H1 (cell line): ENCODE measurements at regions not wholly inside any gene's neighbourhood (a gene's known extent, or its start where the extent isn't known, plus 50 kb on each side); places are given as distances from the start of the nearest gene placed in this dataset.

ENCODE experiments used
- CTCF ChIA-PET: fragments of 300-600 bp; sonication (Branson Sonifier 250); formaldehyde crosslinking; loops from one replicate; lab custom pipeline; 2021; ENCODE audit not compliant: partially characterized antibody; lab: Charles Lee
- POLR2A ChIA-PET: fragments of 300-600 bp; sonication (Branson Sonifier 250); formaldehyde crosslinking; loops from one replicate; lab custom pipeline; 2021; ENCODE audit warnings: inconsistent platforms; ENCODE audit not compliant: partially characterized antibody; lab: Charles Lee
- DNase-seq, 2 experiments: peaks; one replicate each; pipeline versions ENCODE4 v3.0.0 to v3.0.0-alpha.2; 2010 to 2022; ENCODE audit warnings: low spot score in 2 of 2, low read depth in 1 of 2, mixed read lengths in 1 of 2
- FAIRE-seq: peaks from 2 replicates; lab custom pipeline; 2011; peaks lifted over from hg19 to GRCh38; lab: Jason Lieb, UNC
- H2AFZ ChIP-seq: 2 replicates; pipeline ENCODE4 v1.8.1; 2012; ENCODE audit warnings: low read length, inconsistent platforms
- H2AK5ac ChIP-seq: 2 replicates; pipeline ENCODE4 v1.6.1; 2013; ENCODE audit warnings: low read depth, low read length
- H2BK120ac ChIP-seq: replicated peaks from 2 replicates; pipeline ENCODE3; 2013; ENCODE audit warnings: low read depth, low read length, inconsistent platforms
- H2BK12ac ChIP-seq: 2 replicates; pipeline ENCODE4 v1.6.1; 2013; ENCODE audit warnings: low read depth, low read length
- H2BK15ac ChIP-seq: 2 replicates; pipeline ENCODE4 v1.6.1; 2013; ENCODE audit warnings: low read length
- H2BK20ac ChIP-seq: 2 replicates; pipeline ENCODE4 v1.6.1; 2013; ENCODE audit warnings: low read length
- H2BK5ac ChIP-seq: 2 replicates; pipeline ENCODE4 v1.6.1; 2013; ENCODE audit warnings: low read depth, low read length
- H3K14ac ChIP-seq: 2 replicates; pipeline ENCODE4 v1.6.1; 2013; ENCODE audit warnings: inconsistent platforms; ENCODE audit not compliant: insufficient read length
- H3K18ac ChIP-seq: 2 replicates; pipeline ENCODE4 v1.6.1; 2013; ENCODE audit warnings: low read length; ENCODE audit errors: extremely low read depth
- H3K23ac ChIP-seq: 2 replicates; pipeline ENCODE4 v1.6.1; 2013; ENCODE audit warnings: inconsistent platforms; ENCODE audit not compliant: insufficient read length
- H3K23me2 ChIP-seq: 2 replicates; pipeline ENCODE4 v1.6.1; 2013; ENCODE audit warnings: low read depth, low read length
- H3K27ac ChIP-seq: 2 replicates; pipeline ENCODE4 v1.6.1; 2011; ENCODE audit warnings: low read depth, low read length, inconsistent platforms
- H3K27me3 ChIP-seq, 4 experiments: replicated peaks in 1 of 4; 1 replicate in 1 of 4; 2 replicates in 3 of 4; pipeline versions ENCODE4 v1.6.1 to v1.8.1; 2011 to 2013; ENCODE audit warnings: low read length in 3 of 4, mild to moderate bottlenecking in 3 of 4, inconsistent platforms in 2 of 4, mixed read lengths in 2 of 4, moderate library complexity in 1 of 4; ENCODE audit not compliant: control insufficient read depth in 3 of 4, insufficient read depth in 3 of 4; ENCODE audit errors: extremely low read depth in 1 of 4
- H3K36me3 ChIP-seq, 4 experiments: 2 replicates each; pipeline versions ENCODE4 v1.6.1 to v1.8.1; 2011 to 2013; ENCODE audit warnings: mild to moderate bottlenecking in 4 of 4, low read length in 3 of 4, moderate library complexity in 2 of 4, control low read depth in 1 of 4, inconsistent platforms in 1 of 4; ENCODE audit not compliant: insufficient read depth in 4 of 4, control insufficient read depth in 2 of 4
- H3K4ac ChIP-seq: replicated peaks from 2 replicates; pipeline ENCODE3; 2013; ENCODE audit warnings: low read length, low read depth, mixed read lengths, inconsistent platforms; ENCODE audit not compliant: insufficient read length
- H3K4me1 ChIP-seq, 4 experiments: replicated peaks in 1 of 4; 1 replicate in 1 of 4; 2 replicates in 3 of 4; pipeline versions ENCODE4 v1.6.1 to v1.8.1; 2011 to 2013; ENCODE audit warnings: low read length in 3 of 4, inconsistent platforms in 2 of 4, mixed read lengths in 1 of 4; ENCODE audit not compliant: insufficient read depth in 4 of 4, control insufficient read depth in 3 of 4
- H3K4me2 ChIP-seq, 2 experiments: 2 replicates each; pipeline versions ENCODE4 v1.6.1 to v1.8.1; 2011 to 2013; ENCODE audit warnings: low read depth in 2 of 2, low read length in 2 of 2, control low read depth in 1 of 2, inconsistent platforms in 1 of 2, mild to moderate bottlenecking in 1 of 2; ENCODE audit not compliant: insufficient read depth in 1 of 2
- H3K4me3 ChIP-seq, 4 experiments: fragments of 200-600, 300-600 bp in 1 of 4; sonication (generic), shearing (Covaris generic), sonication (Bioruptor Twin) in 1 of 4; 2 replicates each; pipeline versions ENCODE4 v1.5.1 to v1.8.1; 2011 to 2016; ENCODE audit warnings: low read length in 4 of 4, low read depth in 3 of 4, control low read depth in 2 of 4, inconsistent platforms in 2 of 4, mild to moderate bottlenecking in 2 of 4, mixed read lengths in 1 of 4, moderate library complexity in 1 of 4; ENCODE audit not compliant: insufficient read depth in 2 of 4; ENCODE audit errors: extremely low read depth in 1 of 4
- H3K56ac ChIP-seq: replicated peaks from 2 replicates; pipeline ENCODE3; 2013; ENCODE audit warnings: low read depth, mild to moderate bottlenecking, mixed read lengths, low read length, inconsistent platforms; ENCODE audit not compliant: insufficient read length
- H3K79me1 ChIP-seq: 2 replicates; pipeline ENCODE4 v1.6.1; 2013; ENCODE audit warnings: low read depth, low read length, control low read depth
- H3K79me2 ChIP-seq, 2 experiments: 2 replicates each; pipeline versions ENCODE4 v1.6.1 to v1.8.1; 2012 to 2013; ENCODE audit warnings: low read length in 2 of 2, mild to moderate bottlenecking in 2 of 2, inconsistent platforms in 1 of 2; ENCODE audit not compliant: insufficient read depth in 2 of 2, control insufficient read depth in 1 of 2
- H3K9ac ChIP-seq, 4 experiments: replicated peaks in 1 of 4; 1 replicate in 1 of 4; 2 replicates in 3 of 4; pipeline versions ENCODE4 v1.6.1 to v1.8.1; 2011 to 2013; ENCODE audit warnings: low read depth in 3 of 4, low read length in 3 of 4, control low read depth in 2 of 4, mild to moderate bottlenecking in 2 of 4, moderate library complexity in 2 of 4, inconsistent platforms in 1 of 4; ENCODE audit errors: extremely low read depth in 1 of 4
- H3K9me3 ChIP-seq, 2 experiments: 2 replicates each; pipeline versions ENCODE4 v1.6.1 to v1.8.1; 2012 to 2013; ENCODE audit warnings: mild to moderate bottlenecking in 2 of 2, moderate library complexity in 2 of 2, control low read depth in 1 of 2, inconsistent platforms in 1 of 2, low read depth in 1 of 2, low read length in 1 of 2, mixed read lengths in 1 of 2; ENCODE audit not compliant: insufficient read depth in 2 of 2
- H4K20me1 ChIP-seq, 2 experiments: replicated peaks in 1 of 2; 2 replicates each; pipeline versions ENCODE3 to v1.8.1; 2011 to 2013; ENCODE audit warnings: inconsistent platforms in 2 of 2, low read length in 2 of 2, mild to moderate bottlenecking in 1 of 2; ENCODE audit not compliant: insufficient read depth in 2 of 2, control insufficient read depth in 1 of 2
- H4K5ac ChIP-seq: 2 replicates; pipeline ENCODE4 v1.6.1; 2013; ENCODE audit warnings: low read length, low read depth, mixed read lengths, inconsistent platforms; ENCODE audit not compliant: insufficient read length
- H4K8ac ChIP-seq: 2 replicates; pipeline ENCODE4 v1.8.0; 2013; ENCODE audit warnings: mild to moderate bottlenecking, moderate library complexity, low read length, inconsistent platforms; ENCODE audit not compliant: insufficient read depth; ENCODE audit errors: extremely low read depth
- H4K91ac ChIP-seq: replicated peaks from 2 replicates; pipeline ENCODE3; 2013; ENCODE audit warnings: low read length, mixed read lengths, inconsistent platforms; ENCODE audit not compliant: insufficient read length
- ATF2 ChIP-seq: IDR thresholded peaks from 2 replicates; pipeline ENCODE4 v1.6.1; 2012; ENCODE audit warnings: low read length, inconsistent platforms
- BACH1 ChIP-seq: IDR thresholded peaks from 2 replicates; pipeline ENCODE4 v1.6.1; 2012; ENCODE audit warnings: low read length, improper control_type of control experiment
- BCL11A ChIP-seq, 2 experiments: IDR thresholded peaks; one replicate each; pipeline ENCODE4 v1.6.1; 2011; ENCODE audit warnings: low read depth in 2 of 2, low read length in 2 of 2, mild to moderate bottlenecking in 2 of 2
- CBX5 ChIP-seq: fragments of 300-800, 300-1000 bp; sonication (generic); IDR thresholded peaks from 2 replicates; pipeline ENCODE4 v1.7.1; 2016; ENCODE audit warnings: antibody characterized with exemption, low read length, low read depth
- CEBPB ChIP-seq: IDR thresholded peaks from 2 replicates; pipeline ENCODE4 v1.6.1; 2012; ENCODE audit warnings: low read depth, low read length
- CHD1 ChIP-seq: IDR thresholded peaks from 2 replicates; pipeline ENCODE4 v1.6.1; 2012; ENCODE audit warnings: low read depth, low read length, improper control_type of control experiment
- FOSL1 ChIP-seq: IDR thresholded peaks from 2 replicates; pipeline ENCODE4 v1.6.1; 2011; ENCODE audit warnings: mild to moderate bottlenecking, low read depth, low read length, moderate library complexity; ENCODE audit not compliant: insufficient read depth
- GABPA ChIP-seq: IDR thresholded peaks from 2 replicates; pipeline ENCODE4 v1.6.1; 2011; ENCODE audit warnings: mild to moderate bottlenecking, low read length, moderate library complexity, borderline replicate concordance; ENCODE audit not compliant: insufficient read depth
- GTF2F1 ChIP-seq: IDR thresholded peaks from 2 replicates; pipeline ENCODE4 v1.6.1; 2012; ENCODE audit warnings: low read depth, low read length, improper control_type of control experiment, borderline replicate concordance
- SP4 ChIP-seq: IDR thresholded peaks from 2 replicates; pipeline ENCODE4 v1.6.1; 2012; ENCODE audit warnings: low read length, inconsistent platforms
- TEAD4 ChIP-seq: IDR thresholded peaks from 2 replicates; pipeline ENCODE4 v1.6.1; 2012; ENCODE audit warnings: low read depth, low read length, inconsistent platforms, mixed read lengths
- YY1 ChIP-seq: IDR thresholded peaks from 2 replicates; pipeline ENCODE4 v1.6.1; 2011; ENCODE audit warnings: low read depth, mild to moderate bottlenecking, low read length
- TF ChIP-seq, protein P1 (sequence below), 3 experiments: IDR thresholded peaks; 1 replicate in 2 of 3; 2 replicates in 1 of 3; pipeline versions ENCODE4 v1.5.1 to v1.6.1; 2011; ENCODE audit warnings: low read length in 3 of 3, mild to moderate bottlenecking in 3 of 3, inconsistent platforms in 2 of 3, low read depth in 1 of 3, moderate library complexity in 1 of 3; ENCODE audit not compliant: insufficient read depth in 1 of 3; ENCODE audit errors: control extremely low read depth in 1 of 3

DNA sequence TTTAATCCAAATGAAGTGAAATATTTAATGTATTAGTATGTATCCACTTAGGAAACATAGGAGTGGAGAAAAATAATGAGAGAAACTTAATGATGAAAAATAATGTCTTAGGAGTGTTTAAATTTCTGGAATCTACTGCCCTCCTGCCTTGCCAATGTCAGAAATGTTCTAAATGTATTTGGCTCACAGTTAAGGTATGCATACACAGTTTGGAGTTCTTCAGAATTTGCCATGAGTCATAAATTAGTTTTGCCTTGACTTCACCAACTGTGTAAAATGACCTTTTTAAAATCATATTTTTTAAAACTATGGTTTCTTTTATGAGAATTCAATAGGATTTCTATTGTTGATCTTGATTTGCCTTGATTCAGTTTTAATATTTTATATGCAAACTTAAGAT is 191.7 kb upstream of the HSF2 start:
- DNase-seq = no peak
- H3K56ac ChIP-seq = no peak overlapping the region

More for the DNA sequence above, 191.7 kb upstream of the HSF2 start:
- no peak overlapping the region for H2BK20ac ChIP-seq
- no peak overlapping the region for H2BK15ac ChIP-seq
- no peak overlapping the region for H3K4ac ChIP-seq
- H2BK5ac ChIP-seq = no peak overlapping the region
- no peaks in the 10 kb centered on the region for H3K79me1 ChIP-seq
- H3K79me2 ChIP-seq = no peaks in the 10 kb centered on the region
- H3K4me1 ChIP-seq = no peaks in the 10 kb centered on the region
- ChIA-PET POLR2A (no interaction called here), CTCF (no interaction called here)
- no peaks in the 10 kb centered on the region for H3K23me2 ChIP-seq
- H3K4me2 ChIP-seq = no peak overlapping the region
- no peak overlapping the region for H3K23ac ChIP-seq
- H3K27me3 ChIP-seq = no peaks in the 10 kb centered on the region
- no peaks in the 10 kb centered on the region for H4K20me1 ChIP-seq
- H2AK5ac ChIP-seq = no peak overlapping the region
- no peaks in the 10 kb centered on the region for H3K9me3 ChIP-seq
- H3K36me3 ChIP-seq = no peaks in the 10 kb centered on the region
- no peak overlapping the region for H4K8ac ChIP-seq
- H2BK120ac ChIP-seq = no peak overlapping the region
- no peak overlapping the region for H3K27ac ChIP-seq
- FAIRE-seq = no peak
- H3K9ac ChIP-seq = no peak overlapping the region
- H4K91ac ChIP-seq = no peak overlapping the region
- no peak overlapping the region for H3K18ac ChIP-seq
- H3K14ac ChIP-seq = no peak overlapping the region
- TF ChIP-seq CEBPB (no peak), FOSL1 (no peak), TEAD4 (no peak), YY1 (no peak), CBX5 (no peak), BCL11A (IDR thresholded peaks at IDR 0.05; ENCODE audit: low read depth in 2 of 2, low read length in 2 of 2) (no peak), ATF2 (no peak), GABPA (no peak), SP4 (no peak), GTF2F1 (no peak), BACH1 (no peak), CHD1 (no peak)
- TF ChIP-seq, protein P1, sequence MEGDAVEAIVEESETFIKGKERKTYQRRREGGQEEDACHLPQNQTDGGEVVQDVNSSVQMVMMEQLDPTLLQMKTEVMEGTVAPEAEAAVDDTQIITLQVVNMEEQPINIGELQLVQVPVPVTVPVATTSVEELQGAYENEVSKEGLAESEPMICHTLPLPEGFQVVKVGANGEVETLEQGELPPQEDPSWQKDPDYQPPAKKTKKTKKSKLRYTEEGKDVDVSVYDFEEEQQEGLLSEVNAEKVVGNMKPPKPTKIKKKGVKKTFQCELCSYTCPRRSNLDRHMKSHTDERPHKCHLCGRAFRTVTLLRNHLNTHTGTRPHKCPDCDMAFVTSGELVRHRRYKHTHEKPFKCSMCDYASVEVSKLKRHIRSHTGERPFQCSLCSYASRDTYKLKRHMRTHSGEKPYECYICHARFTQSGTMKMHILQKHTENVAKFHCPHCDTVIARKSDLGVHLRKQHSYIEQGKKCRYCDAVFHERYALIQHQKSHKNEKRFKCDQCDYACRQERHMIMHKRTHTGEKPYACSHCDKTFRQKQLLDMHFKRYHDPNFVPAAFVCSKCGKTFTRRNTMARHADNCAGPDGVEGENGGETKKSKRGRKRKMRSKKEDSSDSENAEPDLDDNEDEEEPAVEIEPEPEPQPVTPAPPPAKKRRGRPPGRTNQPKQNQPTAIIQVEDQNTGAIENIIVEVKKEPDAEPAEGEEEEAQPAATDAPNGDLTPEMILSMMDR (IDR thresholded peaks at IDR 0.05; ENCODE audit: control extremely low read depth in 1 of 3, insufficient read depth in 1 of 3, low read depth in 1 of 3, low read length in 3 of 3) = no peak
- H2BK12ac ChIP-seq = no peak overlapping the region
- no peak overlapping the region for H2AFZ ChIP-seq
- no peak overlapping the region for H4K5ac ChIP-seq
- H3K4me3 ChIP-seq = no peak overlapping the region
